Stimulated activated CD8-positive, alpha-beta memory T cell treated with anti-CD3 and anti-CD28 coated beads, Interleukin-2, amount 100 ng/mL, for 48 hours (primary cell): ENCODE measurements at regions not wholly inside any gene's neighbourhood (a gene's known extent, or its start where the extent isn't known, plus 50 kb on each side); places are given as distances from the start of the nearest gene placed in this dataset.
"Not testable (repeated sequence)": the region's sequence is repeated elsewhere in the genome, so short reads cannot be mapped to it uniquely, and the experiment has no call there.

Experiments used
- DNase-seq, 2 donors: peaks; one replicate each; pipeline ENCODE4 v3.0.0-alpha.2; 2020; ENCODE audit warnings: low read depth in 2 of 2

- DNase-seq = not testable (repeated sequence)
Observed at GRCh38 chr5:167858186-167858855, 433.1 kb upstream of the WWC1 start.

DNA sequence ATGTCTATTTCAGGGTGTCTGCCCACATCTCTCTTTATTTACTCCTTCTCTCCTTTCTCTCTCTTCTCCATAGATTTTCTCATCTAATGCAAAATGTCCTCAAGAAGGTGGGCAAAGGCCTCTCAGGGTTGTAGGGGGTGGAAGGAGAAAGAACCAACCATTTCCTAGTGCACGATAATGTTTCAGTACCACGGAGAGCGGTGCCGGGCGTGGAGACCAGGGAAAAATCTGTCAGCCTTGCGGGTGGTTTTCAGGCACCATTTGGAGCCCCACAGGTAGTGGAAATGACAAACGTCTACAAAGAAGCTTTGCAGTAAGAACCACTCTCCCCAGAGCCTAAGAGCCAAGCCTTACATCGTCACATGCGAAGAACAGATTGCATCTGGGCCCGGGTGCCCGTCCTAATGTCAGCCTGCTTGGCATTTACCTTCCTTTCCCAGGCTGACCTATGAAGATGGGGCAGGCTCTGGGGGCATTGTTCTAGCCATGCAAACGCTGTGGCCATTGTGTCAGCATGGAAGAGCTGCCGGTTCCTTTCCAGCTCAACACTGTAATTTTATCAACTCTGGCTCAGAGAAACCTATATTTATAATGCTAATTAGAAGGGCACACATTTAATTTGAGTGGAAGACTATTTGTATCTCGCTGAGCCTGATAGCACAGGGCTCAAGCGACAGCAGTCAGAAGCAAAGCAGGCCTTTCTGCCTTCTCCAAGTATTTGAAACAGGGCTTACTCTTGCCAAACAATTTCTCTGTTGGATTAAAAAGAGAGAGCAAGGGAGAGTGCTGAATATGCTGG, 430.1 kb upstream of the WWC1 start:
- no peak for DNase-seq

GRCh38 chr5:167861928-167862426, 429.5 kb upstream of the WWC1 start:
- no peak for DNase-seq

DNA sequence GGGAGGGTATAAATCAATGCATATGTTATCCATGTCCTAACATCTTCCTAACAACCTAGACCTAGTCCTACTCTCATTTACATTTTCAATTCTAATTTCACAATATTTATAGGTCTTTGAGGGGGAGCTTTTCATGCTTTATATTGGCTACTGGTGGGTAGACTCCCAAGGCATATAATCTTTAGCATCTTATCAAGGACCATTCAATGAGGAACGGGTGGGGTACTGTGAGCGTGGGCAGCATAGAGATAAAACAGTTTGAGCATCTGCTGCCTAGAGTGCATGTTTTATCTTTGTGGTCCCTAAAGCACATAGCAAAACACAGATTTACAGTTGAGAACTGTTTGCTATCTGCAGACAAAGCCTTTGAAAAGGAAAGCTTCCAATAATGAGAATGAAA, 427.6 kb upstream of the WWC1 start:
- DNase-seq = no peak

DNA sequence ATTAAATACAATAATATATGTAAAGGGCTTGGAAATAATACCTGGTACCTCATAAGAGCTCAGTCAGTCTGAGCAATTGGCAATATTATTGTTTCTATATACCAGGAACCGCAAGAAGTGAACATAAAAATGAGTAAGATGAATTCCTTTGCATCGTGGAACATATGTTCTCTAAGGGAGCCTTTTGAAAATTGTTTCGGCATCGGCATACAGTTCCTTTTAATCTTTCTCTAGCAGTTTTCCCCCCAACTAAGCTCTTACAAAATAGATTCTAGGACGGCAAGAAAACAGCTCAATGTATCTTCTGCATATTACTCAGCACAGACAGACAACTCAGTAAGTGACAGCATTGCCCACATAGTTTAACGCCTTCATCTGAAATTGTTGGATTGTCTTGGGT, 426.6 kb upstream of the WWC1 start:
- no peak for DNase-seq

- DNase-seq = no peak
Observed at GRCh38 chr5:167866797-167867196, 424.6 kb upstream of the WWC1 start.

- no peak for DNase-seq
Observed at GRCh38 chr5:167867281-167867680, 424.2 kb upstream of the WWC1 start.

GRCh38 chr5:167869125-167869524, 422.3 kb upstream of the WWC1 start:
- DNase-seq = no peak

DNA sequence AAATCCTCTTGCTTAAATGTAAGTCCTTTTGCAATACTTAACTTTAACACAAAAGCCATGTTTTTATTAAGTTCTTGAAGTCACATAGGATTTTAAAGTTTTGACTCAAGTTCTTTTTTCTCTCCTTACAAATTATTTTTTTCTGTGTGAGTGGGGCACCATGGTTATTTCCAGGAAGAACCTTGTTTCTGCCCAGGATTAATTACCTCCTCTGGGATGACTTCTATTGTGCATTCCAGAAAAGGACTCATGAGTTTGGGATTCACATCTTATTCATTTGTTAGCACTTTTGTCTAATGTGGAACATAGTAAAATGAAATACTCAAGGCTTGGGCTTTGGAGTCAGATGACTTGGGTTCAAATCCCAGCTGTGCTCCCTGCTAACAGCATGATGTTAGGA, 421.4 kb upstream of the WWC1 start:
- no peak for DNase-seq

DNA sequence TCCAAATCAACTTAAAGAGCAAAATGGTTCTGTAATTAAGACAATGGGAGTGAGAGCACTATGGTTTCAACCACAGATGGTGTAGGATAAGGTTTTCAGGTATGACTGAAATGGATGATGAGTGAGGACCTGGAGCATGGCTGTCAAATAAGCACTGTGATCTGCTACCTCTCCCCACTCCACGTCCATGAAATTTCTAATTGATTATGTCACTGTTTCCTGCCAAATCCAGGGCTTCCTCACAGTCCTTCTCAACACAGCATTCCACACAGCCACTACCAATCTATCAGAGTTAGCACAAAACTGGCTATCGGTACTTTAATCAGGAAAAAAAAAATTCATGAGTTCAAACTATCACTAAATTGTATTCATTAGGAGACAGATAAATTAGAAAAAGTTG, 420.4 kb upstream of the WWC1 start:
- no peak for DNase-seq

DNA sequence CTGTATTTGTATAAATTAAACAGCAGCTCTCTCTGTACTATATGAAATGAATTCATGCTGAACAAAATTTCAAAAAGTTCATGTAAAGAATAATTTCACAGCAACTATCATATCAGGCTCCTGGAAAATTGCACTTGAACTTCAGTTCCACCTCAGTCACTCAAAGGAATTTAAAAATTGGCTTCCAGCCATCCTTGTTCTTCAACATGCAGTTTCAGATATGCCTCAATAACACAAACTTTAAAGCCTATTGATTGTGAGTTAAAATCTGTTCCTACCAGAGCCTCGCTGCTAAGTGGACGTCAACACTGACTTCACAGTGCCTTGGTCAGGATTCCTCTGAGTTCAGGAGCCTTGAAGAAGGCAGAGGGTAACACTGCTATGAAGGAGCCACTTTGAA, 418.7 kb upstream of the WWC1 start:
- DNase-seq = no peak

DNA sequence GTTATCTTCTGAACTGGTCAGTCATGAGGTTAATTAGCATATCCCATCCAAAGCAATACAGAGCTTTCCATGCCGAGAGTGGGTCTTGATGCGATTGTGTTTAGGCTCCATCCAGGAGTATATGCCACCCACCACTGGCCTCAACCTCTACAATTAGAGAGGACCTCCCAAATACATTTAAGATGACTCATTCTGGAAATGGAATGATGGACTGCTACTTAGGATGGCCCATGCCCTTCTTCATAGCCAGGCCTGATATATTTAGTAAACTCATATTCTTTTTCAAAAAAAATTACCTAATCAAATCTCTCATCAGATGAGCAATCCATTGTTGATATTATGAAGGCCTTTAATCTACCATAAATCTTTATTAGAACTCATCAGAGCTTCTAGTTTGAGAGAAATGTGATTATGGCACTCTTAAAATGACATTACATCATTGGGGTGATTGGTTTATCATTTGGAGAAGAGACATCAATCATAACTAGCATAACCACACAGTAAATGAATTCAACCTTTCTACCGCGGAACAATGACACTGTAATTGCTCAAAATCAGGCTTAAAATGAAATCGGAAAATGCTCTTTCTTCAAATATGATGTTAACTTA, 414.2 kb upstream of the WWC1 start:
- no peak for DNase-seq

GRCh38 chr5:167877924-167878323, 413.5 kb upstream of the WWC1 start:
- DNase-seq = no peak

- no peak for DNase-seq
Observed at GRCh38 chr5:167880420-167880819, 411.0 kb upstream of the WWC1 start.

GRCh38 chr5:167881041-167881440, 410.4 kb upstream of the WWC1 start:
- no peak for DNase-seq

- DNase-seq = no peak
Observed at GRCh38 chr5:167886196-167886595, 405.2 kb upstream of the WWC1 start.

DNA sequence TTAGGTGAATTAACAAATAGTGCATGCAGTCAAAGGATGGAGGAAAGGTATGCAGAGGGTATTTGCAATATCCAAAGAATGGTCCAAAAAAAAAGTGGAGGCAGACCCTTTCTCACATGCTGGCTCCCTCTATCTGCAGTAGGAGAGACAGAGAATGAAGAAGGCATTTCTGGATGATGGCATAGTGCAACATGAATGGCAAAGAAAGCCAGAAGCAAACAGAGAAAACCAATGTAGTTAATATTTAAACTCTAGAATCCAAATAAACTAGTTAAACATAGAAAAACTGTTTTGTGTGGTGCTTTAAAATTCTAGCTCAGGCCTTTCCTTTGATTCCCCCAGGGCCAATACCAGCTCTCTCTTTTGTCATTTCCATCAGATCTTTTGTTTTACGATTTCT, 403.1 kb upstream of the WWC1 start:
- no peak for DNase-seq

GRCh38 chr5:167889276-167889675, 402.2 kb upstream of the WWC1 start:
- DNase-seq = no peak

DNA sequence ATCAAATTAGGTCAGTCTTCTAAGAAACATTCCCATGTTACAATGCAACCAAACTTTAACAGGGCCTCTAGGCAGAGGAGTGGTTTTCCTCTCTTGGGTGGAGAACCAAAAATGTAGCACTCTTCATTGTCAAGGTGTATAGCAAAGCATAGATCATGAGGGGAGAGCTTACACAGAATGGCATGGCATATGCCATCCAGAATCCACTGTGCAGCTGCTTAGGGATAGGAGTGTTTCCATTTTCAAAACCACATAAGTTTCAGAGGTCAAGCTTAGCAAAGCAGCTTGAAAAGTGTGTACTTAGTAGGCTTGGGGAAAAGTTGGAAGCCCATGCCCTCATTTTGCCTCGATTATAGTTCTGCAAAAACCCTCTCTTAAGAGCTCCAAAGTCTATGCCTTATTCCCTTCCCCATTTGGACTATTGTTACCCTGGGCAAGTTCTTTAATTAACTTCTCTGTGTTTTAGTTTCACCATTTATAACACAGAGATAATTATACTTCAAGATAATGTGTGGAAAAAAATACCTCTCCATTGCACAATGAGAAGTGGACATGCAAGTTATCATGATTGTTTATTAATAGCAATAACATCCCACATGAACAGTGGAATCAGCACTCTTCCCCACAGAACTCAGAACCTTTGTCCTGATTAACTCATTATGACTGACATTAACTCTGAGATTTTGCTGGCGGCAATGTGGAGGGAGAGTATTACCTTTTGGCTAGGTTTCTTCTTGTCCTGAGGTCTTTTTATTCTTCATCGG, 398.9 kb upstream of the WWC1 start:
- no peak for DNase-seq

DNA sequence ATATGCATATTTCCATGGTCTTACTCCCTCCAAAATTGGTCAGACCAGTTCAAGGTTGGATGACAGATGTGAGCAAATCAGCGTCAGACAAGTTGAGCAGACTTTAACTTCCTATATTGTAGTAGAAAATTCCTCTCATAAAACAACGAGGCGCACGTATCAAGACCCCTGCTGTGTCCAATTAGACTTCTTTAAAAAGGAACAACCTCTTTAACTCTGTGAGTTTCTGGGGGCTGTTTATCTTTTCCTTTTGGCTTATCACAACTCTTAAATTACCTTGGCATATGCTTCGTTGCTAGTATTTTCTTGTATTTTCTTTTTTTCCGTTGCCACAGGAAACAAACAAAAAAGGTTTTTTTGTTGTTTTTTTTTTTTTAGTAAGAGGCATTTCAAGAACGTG, 398.2 kb upstream of the WWC1 start:
- no peak for DNase-seq

GRCh38 chr5:167894631-167895472, 396.6 kb upstream of the WWC1 start:
- no peak for DNase-seq
